UCSD-AML1 (cell line): ENCODE measurements at regions not wholly inside any gene's neighbourhood (a gene's known extent, or its start where the extent isn't known, plus 50 kb on each side); places are given as distances from the start of the nearest gene placed in this dataset.

Experiments used
- DNase-seq: peaks from one replicate; lab custom pipeline; 2025; ENCODE audit not compliant: unreplicated experiment; lab: John Stamatoyannopoulos, UW

GRCh38 chr1:43008115-43009060 is 49.7 kb upstream of the SLC2A1 start:
- DNase-seq: no peak
